Naive thymus-derived CD4-positive, alpha-beta T cell (primary cell): ENCODE measurements at regions not wholly inside any gene's neighbourhood (a gene's known extent, or its start where the extent isn't known, plus 50 kb on each side); places are given as distances from the start of the nearest gene placed in this dataset.
"Not testable (repeated sequence)": the region's sequence is repeated elsewhere in the genome, so short reads cannot be mapped to it uniquely, and the experiment has no call there.

ENCODE experiments used
- ATAC-seq: fragments of 150-1000 bp; cut with Tn5 transposase; 2 replicates; pipeline ENCODE4 v1.10.0; 2021; ENCODE audit warnings: mild to moderate bottlenecking, moderate library complexity
- CTCF ChIA-PET: fragments of 350-600 bp; sonication (Branson Sonifier 250); formaldehyde crosslinking; loops from one replicate; lab custom pipeline; 2021; ENCODE audit warnings: antibody characterized with exemption; lab: Charles Lee
- POLR2A ChIA-PET: fragments of 350-600 bp; sonication (Branson Sonifier 250); formaldehyde crosslinking; loops from one replicate; lab custom pipeline; 2021; ENCODE audit warnings: antibody characterized with exemption, inconsistent platforms; lab: Charles Lee
- DNase-seq, 9 donors: peaks; one replicate each; pipeline versions ENCODE4 v3.0.0 to v3.0.0-alpha.2; 2020 to 2022; ENCODE audit warnings: mixed read lengths in 1 of 9
- H3K27ac ChIP-seq: one replicate; pipeline ENCODE4 v1.7.0; 2013; ENCODE audit warnings: mild to moderate bottlenecking, low read depth, low read length, moderate library complexity
- H3K27me3 ChIP-seq, 2 donors: one replicate each; pipeline ENCODE4 v1.7.0; 2013; ENCODE audit warnings: low read length in 2 of 2, mild to moderate bottlenecking in 2 of 2, moderate library complexity in 2 of 2; ENCODE audit not compliant: control insufficient read depth in 2 of 2, insufficient read depth in 2 of 2
- H3K36me3 ChIP-seq, 3 experiments: 1 replicate in 2 of 3; 2 replicates in 1 of 3; pipeline ENCODE4 v1.7.0; 2013; ENCODE audit warnings: low read length in 3 of 3, mild to moderate bottlenecking in 3 of 3, moderate library complexity in 1 of 3; ENCODE audit not compliant: insufficient read depth in 3 of 3, control insufficient read depth in 2 of 3
- H3K4me1 ChIP-seq, 2 donors: one replicate each; pipeline ENCODE4 v1.7.0; 2013; ENCODE audit warnings: low read length in 2 of 2, mild to moderate bottlenecking in 2 of 2, moderate library complexity in 1 of 2; ENCODE audit not compliant: control insufficient read depth in 2 of 2, insufficient read depth in 2 of 2
- H3K4me3 ChIP-seq: 2 replicates; pipeline ENCODE4 v1.7.0; 2013; ENCODE audit warnings: mild to moderate bottlenecking, low read length
- H3K9me3 ChIP-seq, 3 experiments: 1 replicate in 2 of 3; 2 replicates in 1 of 3; pipeline ENCODE4 v1.7.0; 2013; ENCODE audit warnings: low read length in 3 of 3; ENCODE audit not compliant: control insufficient read depth in 2 of 3
- H3K27ac Mint-ChIP-seq, 9 donors: one replicate each; pipeline ENCODE4 v1.8.0; 2020 to 2022; ENCODE audit warnings: mixed read lengths in 9 of 9, mild to moderate bottlenecking in 8 of 9, moderate library complexity in 5 of 9, inconsistent platforms in 2 of 9
- H3K27me3 Mint-ChIP-seq, 5 donors: one replicate each; pipeline ENCODE4 v1.8.0; 2021 to 2022; ENCODE audit warnings: mixed read lengths in 5 of 5, mild to moderate bottlenecking in 1 of 5
- H3K36me3 Mint-ChIP-seq, 5 donors: one replicate each; pipeline ENCODE4 v1.8.0; 2020 to 2022; ENCODE audit warnings: mixed read lengths in 5 of 5, mild to moderate bottlenecking in 3 of 5, inconsistent platforms in 1 of 5
- H3K4me1 Mint-ChIP-seq, 7 donors: one replicate each; pipeline ENCODE4 v1.8.0; 2020 to 2022; ENCODE audit warnings: mixed read lengths in 7 of 7, mild to moderate bottlenecking in 3 of 7, inconsistent platforms in 1 of 7
- H3K4me3 Mint-ChIP-seq, 10 donors: one replicate each; pipeline ENCODE4 v1.8.0; 2020 to 2022; ENCODE audit warnings: mild to moderate bottlenecking in 10 of 10, mixed read lengths in 10 of 10, moderate library complexity in 6 of 10, inconsistent platforms in 2 of 10
- H3K9me3 Mint-ChIP-seq, 11 donors: one replicate each; pipeline ENCODE4 v1.8.0; 2020 to 2022; ENCODE audit warnings: mixed read lengths in 11 of 11, mild to moderate bottlenecking in 4 of 11, inconsistent platforms in 1 of 11, moderate library complexity in 1 of 11
- intact Hi-C, 2 donors: fragments of 100-400 bp; cut with micrococcal nuclease; formaldehyde crosslinking; loops; one replicate each; pipeline ENCODE4 v1.15.1; 2023

GRCh38 chr3:134106580-134106979 is 76.9 kb upstream of the SLCO2A1 start:
- no peak for DNase-seq
- no peaks in the 10 kb centered on the region for H3K36me3 ChIP-seq
- no peaks in the 10 kb centered on the region for H3K27me3 ChIP-seq
- Mint-ChIP-seq H3K9me3 (peaks cover 0 to 47% (median 18%) of the 10 kb centered on the region in 11 donors), H3K27ac (no peak overlapping the region), H3K36me3 (peaks cover 0 to 18% (median 4%) of the 10 kb centered on the region in 5 donors), H3K27me3 (peaks cover 6 to 20% (median 13%) of the 10 kb centered on the region in 5 donors), H3K4me1 (peaks cover 0 to 9% (median 0%) of the 10 kb centered on the region in 7 donors), H3K4me3 (no peak overlapping the region)
- H3K27ac ChIP-seq = no peak overlapping the region
- POLR2A ChIA-PET = no interaction called here
- no peak overlapping the region for H3K4me3 ChIP-seq
- CTCF ChIA-PET = no interaction called here
- intact Hi-C loops = no loop called here
- ATAC-seq = no peak
- H3K9me3 ChIP-seq = no peaks in the 10 kb centered on the region
- H3K4me1 ChIP-seq = no peaks in the 10 kb centered on the region

- no peaks in the 10 kb centered on the region for H3K4me1 ChIP-seq
- Mint-ChIP-seq H3K9me3 (peaks cover 0 to 46% (median 18%) of the 10 kb centered on the region in 11 donors), H3K27ac (no peak overlapping the region), H3K4me1 (peaks cover 0 to 9% (median 0%) of the 10 kb centered on the region in 7 donors), H3K36me3 (peaks cover 0 to 17% (median 4%) of the 10 kb centered on the region in 5 donors), H3K4me3 (peak overlapping the region in 1 of 10 donors; percentile 48), H3K27me3 (peaks cover 3 to 19% (median 13%) of the 10 kb centered on the region in 5 donors)
- no peak for DNase-seq
- ATAC-seq = no peak
- ChIA-PET POLR2A (no interaction called here), CTCF (no interaction called here)
- no peaks in the 10 kb centered on the region for H3K27me3 ChIP-seq
- H3K36me3 ChIP-seq = no peaks in the 10 kb centered on the region
- no peak overlapping the region for H3K27ac ChIP-seq
- H3K9me3 ChIP-seq = no peaks in the 10 kb centered on the region
- no peak overlapping the region for H3K4me3 ChIP-seq
- intact Hi-C loops = no loop called here
These were observed 76.3 kb upstream of the SLCO2A1 start for GRCh38 chr3:134105876-134106556.

DNA sequence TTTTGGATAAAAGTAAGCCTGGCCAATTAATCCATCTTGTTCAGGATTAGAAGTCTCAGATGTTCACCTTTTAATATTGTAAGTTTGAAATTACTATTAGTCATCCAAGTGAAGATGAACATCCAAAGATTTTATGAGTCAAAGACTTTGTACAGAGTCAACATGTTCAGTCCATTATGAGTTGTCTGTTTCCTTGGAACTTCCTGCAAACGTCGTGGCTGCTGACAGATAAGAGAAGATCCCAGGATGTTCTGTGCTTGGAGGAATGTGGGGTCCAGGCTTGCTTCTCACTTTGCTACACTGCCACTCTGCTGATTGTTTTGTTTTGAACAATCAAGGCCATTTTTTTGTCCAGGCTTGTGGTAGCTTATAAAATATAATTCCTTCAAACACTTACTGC is 74.3 kb upstream of the SLCO2A1 start:
- H3K9me3 ChIP-seq = no peaks in the 10 kb centered on the region
- Mint-ChIP-seq H3K4me3 (no peak overlapping the region), H3K36me3 (peaks cover 0 to 16% (median 4%) of the 10 kb centered on the region in 5 donors), H3K4me1 (peaks cover 0 to 9% (median 0%) of the 10 kb centered on the region in 7 donors), H3K9me3 (peaks cover 2 to 57% (median 20%) of the 10 kb centered on the region in 11 donors), H3K27me3 (peaks cover under 1 to 19% (median 13%) of the 10 kb centered on the region in 5 donors), H3K27ac (no peak overlapping the region)
- no peak overlapping the region for H3K4me3 ChIP-seq
- no peaks in the 10 kb centered on the region for H3K27me3 ChIP-seq
- DNase-seq = no peak
- H3K36me3 ChIP-seq = no peaks in the 10 kb centered on the region
- ChIA-PET CTCF (no interaction called here), POLR2A (no interaction called here)
- ATAC-seq = no peak
- H3K27ac ChIP-seq = no peak overlapping the region
- H3K4me1 ChIP-seq = no peaks in the 10 kb centered on the region
- intact Hi-C loops = no loop called here

DNA sequence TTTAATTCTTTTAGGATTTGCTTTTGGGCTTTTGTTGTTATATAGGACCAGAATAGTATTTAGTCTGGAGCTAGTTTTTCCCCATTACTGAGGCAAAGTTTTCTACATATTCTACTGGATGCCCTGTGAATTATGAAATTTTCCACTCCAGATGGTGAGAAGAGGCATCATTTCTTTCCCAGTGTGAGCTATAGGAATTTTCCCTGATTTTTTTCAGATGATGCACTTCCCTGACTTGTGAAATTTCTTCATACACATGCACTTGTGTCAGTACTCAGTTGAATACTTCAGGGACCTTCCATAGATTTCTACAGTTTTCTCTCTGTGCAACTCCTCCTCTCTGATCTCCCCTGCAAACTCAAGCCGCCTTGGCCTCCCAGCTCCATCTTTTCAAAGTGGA is 73.7 kb upstream of the SLCO2A1 start:
- ChIA-PET POLR2A (no interaction called here), CTCF (no interaction called here)
- ATAC-seq (no peak), DNase-seq (no peak)
- Histone ChIP-seq H3K4me3 (no peak overlapping the region), H3K36me3 (no peaks in the 10 kb centered on the region), H3K9me3 (no peaks in the 10 kb centered on the region), H3K27ac (no peak overlapping the region), H3K27me3 (no peaks in the 10 kb centered on the region), H3K4me1 (no peaks in the 10 kb centered on the region)
- H3K4me3 Mint-ChIP-seq = no peak overlapping the region
- intact Hi-C loops = no loop called here
- H3K9me3 Mint-ChIP-seq = peaks cover 2 to 57% (median 23%) of the 10 kb centered on the region in 11 donors
- peaks cover 3 to 19% (median 13%) of the 10 kb centered on the region in 5 donors for H3K27me3 Mint-ChIP-seq
- H3K4me1 Mint-ChIP-seq = peaks cover 0 to 9% (median 0%) of the 10 kb centered on the region in 7 donors
- peak overlapping the region in 1 of 9 donors; percentile 60 for H3K27ac Mint-ChIP-seq
- peaks cover 0 to 16% (median 4%) of the 10 kb centered on the region in 5 donors for H3K36me3 Mint-ChIP-seq

GRCh38 chr3:134102976-134103375 is 73.3 kb upstream of the SLCO2A1 start:
- Histone ChIP-seq H3K9me3 (no peaks in the 10 kb centered on the region), H3K4me3 (no peak overlapping the region), H3K27ac (no peak overlapping the region), H3K4me1 (no peaks in the 10 kb centered on the region), H3K36me3 (no peaks in the 10 kb centered on the region), H3K27me3 (no peaks in the 10 kb centered on the region)
- Mint-ChIP-seq H3K4me3 (no peak overlapping the region), H3K27ac (no peak overlapping the region), H3K27me3 (peaks cover 3 to 19% (median 13%) of the 10 kb centered on the region in 5 donors), H3K9me3 (peaks cover 2 to 59% (median 27%) of the 10 kb centered on the region in 11 donors), H3K4me1 (peaks cover 0 to 6% (median 0%) of the 10 kb centered on the region in 7 donors), H3K36me3 (peaks cover 0 to 16% (median 4%) of the 10 kb centered on the region in 5 donors)
- no peak for DNase-seq
- ChIA-PET CTCF (no interaction called here), POLR2A (no interaction called here)
- no peak for ATAC-seq
- intact Hi-C loops = no loop called here

DNA sequence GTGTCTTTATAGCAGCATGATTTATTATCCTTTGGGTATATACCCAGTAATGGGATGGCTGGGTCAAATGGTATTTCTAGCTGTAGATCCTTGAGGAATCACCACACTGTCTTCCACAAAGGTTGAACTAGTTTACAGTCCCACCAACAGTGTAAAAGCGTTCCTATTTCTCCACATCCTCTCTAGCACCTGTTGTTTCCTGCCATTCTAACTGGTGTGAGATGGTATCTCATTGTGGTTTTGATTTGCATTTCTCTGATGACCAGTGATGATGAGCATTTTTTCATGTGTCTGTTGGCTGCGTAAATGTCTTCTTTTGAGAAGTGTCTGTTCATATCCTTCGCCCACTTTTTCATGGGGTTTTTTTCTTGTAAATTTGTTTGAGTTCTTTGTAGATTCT is 66.5 kb upstream of the SLCO2A1 start:
- H3K36me3 ChIP-seq, H3K27me3 ChIP-seq, H3K4me1 ChIP-seq, H3K9me3 ChIP-seq, DNase-seq, H3K27ac Mint-ChIP-seq, H3K4me3 Mint-ChIP-seq, H3K36me3 Mint-ChIP-seq, H3K4me1 Mint-ChIP-seq, H3K27ac ChIP-seq, POLR2A ChIA-PET, intact Hi-C loops, CTCF ChIA-PET, ATAC-seq, H3K4me3 ChIP-seq: not testable (repeated sequence)
- H3K9me3 Mint-ChIP-seq = peaks cover 2 to 52% (median 30%) of the 10 kb centered on the region in 11 donors
- H3K27me3 Mint-ChIP-seq = peaks cover 0 to 11% (median 0%) of the 10 kb centered on the region in 5 donors

- Histone ChIP-seq H3K27me3 (no peaks in the 10 kb centered on the region), H3K4me1 (no peaks in the 10 kb centered on the region), H3K36me3 (no peaks in the 10 kb centered on the region), H3K4me3 (no peak overlapping the region), H3K27ac (no peak overlapping the region), H3K9me3 (no peaks in the 10 kb centered on the region)
- Mint-ChIP-seq H3K36me3 (no peaks in the 10 kb centered on the region), H3K27me3 (peaks cover 0 to 11% (median 0%) of the 10 kb centered on the region in 5 donors), H3K27ac (no peak overlapping the region), H3K4me3 (no peak overlapping the region), H3K9me3 (peaks cover 0 to 43% (median 23%) of the 10 kb centered on the region in 11 donors), H3K4me1 (peaks cover 0 to 4% (median 0%) of the 10 kb centered on the region in 7 donors)
- CTCF ChIA-PET = no interaction called here
- intact Hi-C loops = no loop called here
- ATAC-seq (no peak), DNase-seq (no peak)
- POLR2A ChIA-PET = no interaction called here
These were observed 65.3 kb upstream of the SLCO2A1 start for GRCh38 chr3:134095005-134095404.
